ENCODE measurements at regions not wholly inside any gene's neighbourhood (a gene's known extent, or its start where the extent isn't known, plus 50 kb on each side); places are given as distances from the start of the nearest gene placed in this dataset.

GRCh38 chr17:17403065-17403464, 73.7 kb upstream of the MED9 start:
- ChIA-PET POLR2A (interaction anchor here (0.6 to 2.1 kb wide), 2 partner anchors 11 to 33 kb away, joined by 4 to 25 read pairs; no protein-coding TSS in a partner anchor), CTCF (no interaction called here)

GRCh38 chr17:17403899-17404576, 72.8 kb upstream of the MED9 start:
- Mint-ChIP-seq H3K36me3 (ENCODE audit: low read depth) (no peaks in the 10 kb centered on the region), H3K4me1 (ENCODE audit: low read depth) (peaks cover 90% of the 10 kb centered on the region), H3K27ac (peak overlapping the region; percentile 88), H3K27me3 (no peaks in the 10 kb centered on the region), H3K9me3 (no peaks in the 10 kb centered on the region), H3K4me3 (peak overlapping the region; percentile 63)
- intact Hi-C loops (cut with DNase I, micrococcal nuclease), result no loop called here
- Histone ChIP-seq H3K4me1 (ENCODE audit: insufficient read depth, low read length) (peaks cover 49% of the 10 kb centered on the region), H3K36me3 (ENCODE audit: insufficient read depth, low read length) (no peaks in the 10 kb centered on the region), H3K4me3 (ENCODE audit: low read length) (peak overlapping the region; percentile 22), H3K9me3 (ENCODE audit: control insufficient read depth in 1 of 2, insufficient read depth in 1 of 2, low read length in 2 of 2) (no peaks in the 10 kb centered on the region), H3K27ac (ENCODE audit: low read depth in 1 of 2, low read length in 2 of 2) (peak overlapping the region; percentile 70 to 77), H3K27me3 (ENCODE audit: control insufficient read depth in 1 of 2, insufficient read depth in 2 of 2, low read length in 2 of 2) (no peaks in the 10 kb centered on the region)
- ATAC-seq (ENCODE audit: poor library complexity) (peak; percentile 98), DNase-seq (peak; percentile 22 to 80 (median 63))
- POLR2A ChIA-PET, result interaction anchor here (0.6 to 2.1 kb wide), 2 partner anchors 12 to 40 kb away, joined by 3 to 25 read pairs; no protein-coding TSS in a partner anchor
- CTCF ChIA-PET, result no interaction called here
- TF ChIP-seq CTCF (IDR thresholded peaks at IDR 0.05), result no peak

More at GRCh38 chr17:17403065-17403464, 73.7 kb upstream of the MED9 start:
- Mint-ChIP-seq H3K4me3 (no peak overlapping the region), H3K36me3 (ENCODE audit: low read depth) (no peaks in the 10 kb centered on the region), H3K4me1 (ENCODE audit: low read depth) (peaks cover 80% of the 10 kb centered on the region), H3K27ac (peak overlapping the region; percentile 88), H3K27me3 (no peaks in the 10 kb centered on the region), H3K9me3 (no peaks in the 10 kb centered on the region)
- no peak for TF ChIP-seq CTCF (IDR thresholded peaks at IDR 0.05)
- Histone ChIP-seq H3K4me3 (ENCODE audit: low read length) (no peak overlapping the region), H3K27me3 (ENCODE audit: control insufficient read depth in 1 of 2, insufficient read depth in 2 of 2, low read length in 2 of 2) (no peaks in the 10 kb centered on the region), H3K9me3 (ENCODE audit: control insufficient read depth in 1 of 2, insufficient read depth in 1 of 2, low read length in 2 of 2) (no peaks in the 10 kb centered on the region), H3K4me1 (ENCODE audit: insufficient read depth, low read length) (peaks cover 55% of the 10 kb centered on the region), H3K36me3 (ENCODE audit: insufficient read depth, low read length) (no peaks in the 10 kb centered on the region), H3K27ac (ENCODE audit: low read depth in 1 of 2, low read length in 2 of 2) (peak overlapping the region in 1 of 2 donors; percentile 77)
- no peak for DNase-seq
- no peak for ATAC-seq (ENCODE audit: poor library complexity)
- intact Hi-C loops (cut with DNase I, micrococcal nuclease), result no loop called here

- POLR2A ChIA-PET, result no interaction called here
- H3K4me1 ChIP-seq (ENCODE audit: insufficient read depth, low read length), result peaks cover 49% of the 10 kb centered on the region
- Mint-ChIP-seq H3K27me3 (no peaks in the 10 kb centered on the region), H3K9me3 (no peaks in the 10 kb centered on the region), H3K27ac (peak overlapping the region; percentile 88), H3K36me3 (ENCODE audit: low read depth) (no peaks in the 10 kb centered on the region), H3K4me3 (no peak overlapping the region), H3K4me1 (ENCODE audit: low read depth) (peaks cover 79% of the 10 kb centered on the region)
- CTCF ChIA-PET, result no interaction called here
- H3K27ac ChIP-seq (ENCODE audit: low read depth in 1 of 2, low read length in 2 of 2), result peak overlapping the region in 1 of 2 donors; percentile 77
- DNase-seq (no peak), ATAC-seq (ENCODE audit: poor library complexity) (no peak)
- H3K36me3 ChIP-seq (ENCODE audit: insufficient read depth, low read length), result no peaks in the 10 kb centered on the region
- TF ChIP-seq CTCF (IDR thresholded peaks at IDR 0.05), result no peak
- no peak overlapping the region for H3K4me3 ChIP-seq (ENCODE audit: low read length)
- intact Hi-C loops (cut with DNase I, micrococcal nuclease), result no loop called here
- no peaks in the 10 kb centered on the region for H3K27me3 ChIP-seq (ENCODE audit: control insufficient read depth in 1 of 2, insufficient read depth in 2 of 2, low read length in 2 of 2)
- H3K9me3 ChIP-seq (ENCODE audit: control insufficient read depth in 1 of 2, insufficient read depth in 1 of 2, low read length in 2 of 2), result no peaks in the 10 kb centered on the region
Observed at GRCh38 chr17:17405673-17406072, 71.1 kb upstream of the MED9 start.
